GM19238 (cell line): ENCODE measurements at regions not wholly inside any gene's neighbourhood (a gene's known extent, or its start where the extent isn't known, plus 50 kb on each side); places are given as distances from the start of the nearest gene placed in this dataset.

Experiments used
- DNase-seq: peaks from one replicate; pipeline ENCODE4 v3.0.0; 2011; ENCODE audit warnings: low spot score; ENCODE audit not compliant: insufficient read length

DNA sequence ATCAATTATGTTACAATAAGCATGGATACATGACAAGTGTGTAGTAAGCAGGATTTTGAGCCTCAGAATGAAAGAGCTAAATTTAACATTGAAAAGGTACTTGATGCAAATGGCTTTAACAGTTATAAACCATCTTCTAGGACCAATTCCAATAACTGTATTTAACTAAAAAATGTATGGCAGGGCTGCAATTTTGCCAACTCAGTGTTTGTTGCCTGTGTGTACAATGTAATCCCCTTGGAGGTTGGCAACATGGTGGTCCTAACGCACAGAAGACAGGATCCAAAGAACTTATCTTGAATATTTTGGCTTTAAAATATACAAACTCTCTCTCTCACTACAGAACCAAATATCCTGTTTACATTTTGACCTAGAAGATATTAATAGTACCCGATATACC is 2314.1 kb downstream of the LRRC4C start:
- DNase-seq: no peak

- DNase-seq: no peak
Observed at GRCh38 chr11:39144351-39145130, 2314.9 kb downstream of the LRRC4C start.

DNA sequence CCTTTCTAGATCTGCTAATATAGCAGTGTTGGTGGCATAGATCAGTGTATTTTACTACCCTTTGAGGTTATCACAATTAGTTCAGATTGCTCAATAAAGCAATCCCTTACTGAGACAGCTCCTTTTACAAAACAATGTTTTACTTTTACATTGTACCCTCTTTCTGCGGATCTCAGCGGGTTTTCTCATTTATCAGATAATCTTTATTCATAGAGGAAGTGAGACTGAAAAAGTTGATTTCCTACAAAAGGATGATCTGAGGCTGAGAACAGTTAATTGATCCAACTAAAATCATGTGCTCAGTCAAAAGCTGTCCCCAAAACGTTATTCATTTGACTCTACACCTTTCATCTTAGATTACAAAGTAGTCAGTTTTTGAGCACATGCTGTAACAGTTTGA is 2319.9 kb downstream of the LRRC4C start:
- DNase-seq: no peak

DNA sequence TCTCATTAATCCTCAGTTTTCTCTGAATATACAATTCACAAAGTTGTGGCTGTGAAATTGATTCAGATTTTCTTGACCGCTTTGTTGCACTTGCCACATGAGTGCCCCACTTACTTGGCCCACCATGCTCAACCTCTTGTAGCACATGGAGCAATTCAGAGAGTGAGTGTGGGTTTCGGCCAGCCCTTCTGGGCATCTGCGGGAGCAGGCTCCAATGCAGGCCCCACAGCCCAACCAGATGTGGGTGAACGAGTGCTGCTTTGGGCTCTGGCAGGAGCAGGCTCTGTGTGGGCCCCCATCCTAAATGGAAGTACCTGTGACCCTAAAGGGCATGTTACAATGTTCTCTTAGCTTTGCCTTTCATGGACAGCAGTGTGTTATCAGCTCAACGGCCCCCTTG is 2338.6 kb downstream of the LRRC4C start:
- no peak for DNase-seq

GRCh38 chr11:39113606-39114005 is 2345.8 kb downstream of the LRRC4C start:
- no peak for DNase-seq

GRCh38 chr11:39102236-39102635 is 2357.2 kb downstream of the LRRC4C start:
- DNase-seq: no peak

DNA sequence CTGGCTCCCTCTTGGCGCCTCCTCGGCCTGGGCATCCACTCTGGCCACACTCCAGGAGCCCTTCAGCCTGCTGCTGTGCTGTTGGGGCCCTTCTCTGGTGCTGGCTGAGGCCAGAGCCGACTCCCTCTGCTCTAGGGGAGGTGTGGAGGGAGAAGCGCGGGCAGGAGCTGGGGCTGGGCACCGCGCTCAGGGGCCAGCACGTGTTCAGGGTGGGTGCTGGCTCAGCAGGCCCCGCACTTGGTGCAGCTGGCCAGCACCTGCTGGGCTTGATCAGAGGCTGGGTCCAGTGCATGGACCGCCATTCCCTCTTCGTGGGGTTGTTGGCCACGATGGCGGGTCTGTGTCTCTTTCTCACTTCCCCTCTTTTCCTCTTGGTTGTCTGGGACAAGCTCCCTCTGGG is 2381.0 kb downstream of the LRRC4C start:
- no peak for DNase-seq

GRCh38 chr11:39037611-39038010 is 2421.8 kb downstream of the LRRC4C start:
- DNase-seq: no peak

GRCh38 chr11:39036021-39036420 is 2423.4 kb downstream of the LRRC4C start:
- DNase-seq: no peak

GRCh38 chr11:39021539-39021938 is 2423.5 kb upstream of the RAG2 start:
- DNase-seq: no peak

GRCh38 chr11:39011797-39012196 is 2413.8 kb upstream of the RAG2 start:
- no peak for DNase-seq

- no peak for DNase-seq
Observed at GRCh38 chr11:38990841-38991240, 2392.8 kb upstream of the RAG2 start.

GRCh38 chr11:38990139-38990538 is 2392.1 kb upstream of the RAG2 start:
- DNase-seq: no peak

DNA sequence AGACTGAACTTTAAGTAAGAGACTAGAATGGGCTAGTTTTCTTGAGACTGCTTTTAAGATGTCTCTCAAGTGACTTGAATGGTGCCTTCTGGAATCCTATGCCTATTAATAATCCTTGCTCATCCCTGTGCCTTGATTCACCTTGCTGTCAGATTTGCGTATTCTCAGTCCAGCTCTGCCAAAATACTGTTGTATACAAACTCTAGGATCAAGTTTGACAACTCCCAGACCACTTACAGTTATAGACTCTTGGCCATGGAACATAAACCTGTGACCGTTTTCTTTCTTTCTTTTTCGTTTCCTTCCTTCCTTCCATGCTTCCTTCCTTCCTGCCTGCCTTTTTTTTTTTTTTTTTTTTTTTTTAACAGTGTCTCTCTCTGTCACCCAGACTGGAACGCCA is 2390.9 kb upstream of the RAG2 start:
- no peak for DNase-seq

DNA sequence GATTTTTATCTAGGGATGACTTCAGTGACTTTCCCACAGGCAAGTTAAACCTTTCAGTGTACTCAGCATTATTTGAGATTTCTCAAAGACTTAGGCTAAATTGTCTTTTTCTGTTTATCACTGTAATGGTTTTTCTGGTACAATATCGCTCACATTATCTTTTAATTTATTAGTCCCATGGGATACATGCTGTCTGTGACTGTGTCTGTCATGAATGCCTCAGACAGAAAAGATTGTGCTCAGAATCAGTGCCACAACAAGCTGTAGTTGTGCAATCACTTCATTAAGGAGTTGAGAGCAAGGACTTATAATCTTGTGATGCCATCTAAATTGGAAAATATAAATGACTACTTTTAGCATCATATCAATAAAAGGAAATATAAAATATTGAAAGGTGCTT is 2374.2 kb upstream of the RAG2 start:
- DNase-seq: no peak

DNA sequence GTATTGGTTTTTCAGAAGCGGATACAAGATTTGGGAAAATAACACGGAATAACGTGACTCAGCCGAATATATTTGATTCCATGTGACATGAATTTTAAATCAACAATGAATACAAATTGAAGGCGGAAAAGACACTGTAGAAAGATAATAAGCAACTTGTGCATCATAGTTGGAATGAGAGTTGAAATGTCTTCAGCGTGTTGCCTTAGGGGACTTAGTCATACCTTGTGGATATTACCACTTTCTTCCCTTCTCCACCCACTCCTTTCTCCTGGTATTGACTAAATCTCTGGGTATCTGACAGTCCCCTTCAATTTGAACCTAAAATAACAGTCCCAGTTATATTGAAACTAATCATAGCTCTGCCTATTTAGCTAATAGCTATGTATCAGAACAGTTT is 2373.1 kb upstream of the RAG2 start:
- no peak for DNase-seq

- no peak for DNase-seq
Observed at GRCh38 chr11:38968951-38969350, 2370.9 kb upstream of the RAG2 start.

DNA sequence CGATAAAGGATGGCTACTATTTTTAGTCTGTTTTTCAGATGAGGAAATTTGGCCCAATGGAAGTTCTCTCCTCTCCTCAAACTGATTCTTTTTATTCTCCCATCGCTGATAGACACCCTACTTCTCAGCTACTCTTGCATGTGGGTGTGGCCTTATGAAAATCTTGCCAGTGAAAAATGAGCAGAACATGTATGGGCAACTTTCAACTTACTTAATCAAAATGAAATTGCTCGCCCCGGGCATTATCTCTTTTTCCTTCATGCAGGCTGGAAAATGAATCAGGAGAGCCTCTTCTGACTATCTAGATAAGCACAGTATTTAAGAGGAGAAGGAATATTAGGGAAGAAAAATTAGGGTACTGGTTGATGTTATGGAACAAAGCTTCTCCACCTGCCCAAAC is 2354.7 kb upstream of the RAG2 start:
- no peak for DNase-seq

- DNase-seq: no peak
Observed at GRCh38 chr11:38950867-38951266, 2352.8 kb upstream of the RAG2 start.

GRCh38 chr11:38948392-38948791 is 2350.4 kb upstream of the RAG2 start:
- DNase-seq: no peak

GRCh38 chr11:38937709-38938108 is 2339.7 kb upstream of the RAG2 start:
- DNase-seq: no peak

DNA sequence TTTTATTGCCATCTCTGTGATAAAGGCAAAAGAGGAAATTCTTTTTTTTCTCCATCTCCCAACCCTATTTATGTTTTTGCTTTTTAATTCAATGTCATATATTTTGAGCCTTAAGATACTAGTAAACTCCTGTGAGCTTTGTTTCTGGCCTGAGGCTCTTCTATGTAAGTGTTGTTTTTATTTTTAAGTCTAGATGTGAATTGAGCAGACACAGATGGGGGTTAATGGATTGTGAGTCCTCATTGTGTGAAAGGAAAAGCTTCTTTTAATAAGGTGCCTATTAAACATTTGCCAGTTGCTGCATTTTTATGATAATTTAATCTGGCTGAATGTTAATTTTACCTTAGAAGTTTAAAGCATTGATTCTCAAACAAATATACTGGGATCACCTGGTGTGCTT is 2337.9 kb upstream of the RAG2 start:
- DNase-seq: no peak

GRCh38 chr11:38927993-38928392 is 2330.0 kb upstream of the RAG2 start:
- no peak for DNase-seq

DNA sequence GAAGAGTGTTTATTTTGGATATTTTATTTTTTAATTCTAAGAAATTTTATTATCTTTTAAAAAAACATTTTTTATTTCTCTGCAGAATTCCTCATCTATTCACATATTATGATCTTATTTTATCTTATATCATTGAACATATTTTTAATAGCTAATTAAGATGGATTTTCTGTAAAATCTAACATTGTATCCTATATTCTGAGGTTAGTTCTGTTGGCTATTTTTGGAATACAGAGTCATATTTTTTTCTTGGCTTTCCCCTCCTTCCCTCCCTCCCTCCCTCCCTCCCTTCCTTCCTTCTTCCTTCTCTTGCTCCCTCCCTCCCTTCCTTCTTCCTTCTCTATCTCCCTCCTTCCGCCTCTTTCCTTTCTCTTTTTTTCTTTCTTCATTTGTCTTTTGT is 2326.6 kb upstream of the RAG2 start:
- no peak for DNase-seq
